ENCODE measurements at regions not wholly inside any gene's neighbourhood (a gene's known extent, or its start where the extent isn't known, plus 50 kb on each side); places are given as distances from the start of the nearest gene placed in this dataset.

DNA sequence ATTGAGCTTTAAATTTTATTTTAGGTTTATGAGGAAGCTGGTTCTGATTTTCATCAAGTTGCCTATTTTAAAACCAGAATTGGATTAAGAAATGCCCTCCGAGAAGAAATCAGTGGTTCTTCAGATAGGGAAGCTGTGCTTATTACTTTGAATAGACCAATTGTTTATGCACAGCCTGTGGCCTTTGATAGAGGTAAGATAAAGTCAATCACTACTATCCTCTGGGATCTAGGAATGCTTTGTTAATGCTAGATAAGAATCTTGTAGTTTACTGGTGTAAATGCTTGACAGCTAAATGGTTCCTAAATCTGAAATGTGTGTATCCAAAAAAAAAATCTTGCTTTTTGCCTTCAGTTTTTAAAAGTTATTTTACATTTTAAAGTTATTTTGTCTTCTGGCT lies 73.0 kb upstream of the ADAD1 start:
- Histone ChIP-seq H4K20me1 (ENCODE audit: insufficient read depth, low read length) (no peaks in the 10 kb centered on the region), H3K4me1 (ENCODE audit: control insufficient read depth, insufficient read depth, low read length) (no peaks in the 10 kb centered on the region), H3K27ac (ENCODE audit: insufficient read depth, low read length) (no peak overlapping the region), H3K79me1 (ENCODE audit: low read depth in 1 of 2, low read length in 2 of 2) (no peaks in the 10 kb centered on the region), H3K4me3 (ENCODE audit: insufficient read depth, low read depth, low read length) (no peak overlapping the region), H4K91ac (ENCODE audit: insufficient read depth, low read depth, low read length) (no peak overlapping the region), H3K36me3 (ENCODE audit: control insufficient read depth, insufficient read depth, low read length) (peaks cover 21% of the 10 kb centered on the region), H2BK15ac (ENCODE audit: low read depth, low read length) (no peak overlapping the region), H3K9ac (ENCODE audit: low read depth, low read length) (no peak overlapping the region), H3K18ac (ENCODE audit: low read depth, low read length) (no peak overlapping the region), H3K27me3 (ENCODE audit: control insufficient read depth, insufficient read depth, low read length) (no peaks in the 10 kb centered on the region), H2AK9ac (replicated peaks; ENCODE audit: low read depth, low read length, poor library complexity) (no peak overlapping the region), H3K9me1 (ENCODE audit: insufficient read depth, low read length) (no peaks in the 10 kb centered on the region), H2BK5ac (ENCODE audit: low read depth, low read length, poor library complexity, severe bottlenecking) (no peak overlapping the region), H3K4me2 (ENCODE audit: low read depth, low read length) (no peak overlapping the region), H2BK20ac (ENCODE audit: low read depth, low read length) (no peak overlapping the region), H4K8ac (ENCODE audit: low read depth in 2 of 2, low read length in 2 of 2) (no peak overlapping the region), H3K4ac (ENCODE audit: low read depth, low read length) (no peak overlapping the region), H3K23ac (ENCODE audit: low read depth, low read length) (no peak overlapping the region), H2AFZ (replicated peaks; ENCODE audit: low read length, poor library complexity) (no peak overlapping the region), H2AK5ac (ENCODE audit: low read depth, low read length) (no peak overlapping the region), H3K9me3 (ENCODE audit: control insufficient read depth, insufficient read depth, low read length) (no peaks in the 10 kb centered on the region), H3K56ac (ENCODE audit: extremely low read depth, insufficient read depth, low read length) (no peak overlapping the region), H3K14ac (replicated peaks; ENCODE audit: low read depth, low read length) (no peak overlapping the region), H2BK120ac (ENCODE audit: low read depth, low read length) (no peak overlapping the region), H4K5ac (ENCODE audit: low read depth, low read length) (no peak overlapping the region)
- no CpG with 5 or more reads among the region's 1 CpG for WGBS, 2 experiments (ENCODE audit: extremely low coverage in 2 of 2, insufficient read length in 1 of 2)
- BruUV-seq (replicated peaks), result no TSS peak
- in situ Hi-C loops (cut with MboI; ENCODE audit: low sequenced_read_pairs), result loop anchor here (25.0 kb wide), 1 partner anchor 606 kb away; the partner anchor contains the start of gene NUDT6
- intact Hi-C loops (cut with micrococcal nuclease), result no loop called here
- dilution Hi-C loops (cut with HindIII; ENCODE audit: low sequenced_read_pairs, unreplicated experiment), result no loop called here
- ATAC-seq (ENCODE audit: low read depth), result no peak
- POLR2A ChIA-PET (ENCODE audit: unreplicated experiment), result no interaction called here
- no peak for TF ChIP-seq CHD1 (IDR thresholded peaks at IDR 0.05; ENCODE audit: low read depth, low read length)
- TF ChIP-seq, protein P1, sequence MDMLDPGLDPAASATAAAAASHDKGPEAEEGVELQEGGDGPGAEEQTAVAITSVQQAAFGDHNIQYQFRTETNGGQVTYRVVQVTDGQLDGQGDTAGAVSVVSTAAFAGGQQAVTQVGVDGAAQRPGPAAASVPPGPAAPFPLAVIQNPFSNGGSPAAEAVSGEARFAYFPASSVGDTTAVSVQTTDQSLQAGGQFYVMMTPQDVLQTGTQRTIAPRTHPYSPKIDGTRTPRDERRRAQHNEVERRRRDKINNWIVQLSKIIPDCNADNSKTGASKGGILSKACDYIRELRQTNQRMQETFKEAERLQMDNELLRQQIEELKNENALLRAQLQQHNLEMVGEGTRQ (IDR thresholded peaks at IDR 0.05; ENCODE audit: low read depth, low read length), result no peak
- CTCF ChIA-PET, result no interaction called here
- no peak for DNase-seq
